GM23248 (cell line): ENCODE measurements at regions not wholly inside any gene's neighbourhood (a gene's known extent, or its start where the extent isn't known, plus 50 kb on each side); places are given as distances from the start of the nearest gene placed in this dataset.

Source experiments
- DNase-seq: peaks from one replicate; pipeline ENCODE4 v3.0.0-alpha.2; 2015
- H2AFZ ChIP-seq: fragments of 200-600 bp; sonication (generic); 2 replicates; pipeline ENCODE4 v1.6.1; 2016; ENCODE audit warnings: antibody characterized with exemption
- H3F3A ChIP-seq: fragments of 200-600 bp; sonication (generic); 2 replicates; pipeline ENCODE4 v1.6.1; 2016; ENCODE audit warnings: mild to moderate bottlenecking, antibody characterized with exemption, mixed run types; ENCODE audit not compliant: insufficient read depth
- H3K27ac ChIP-seq: fragments of 200-600 bp; sonication (generic); 2 replicates; pipeline ENCODE4 v1.5.1; 2016; ENCODE audit warnings: mild to moderate bottlenecking
- H3K27me3 ChIP-seq: fragments of 200-600 bp; sonication (generic); replicated peaks from 2 replicates; pipeline ENCODE4 v1.6.1; 2016; ENCODE audit warnings: mild to moderate bottlenecking; ENCODE audit not compliant: insufficient read depth
- H3K36me3 ChIP-seq: fragments of 200-600 bp; sonication (generic); 2 replicates; pipeline ENCODE4 v1.6.1; 2016; ENCODE audit warnings: low read depth, mild to moderate bottlenecking
- H3K4me1 ChIP-seq: fragments of 200-600 bp; sonication (generic); 2 replicates; pipeline ENCODE4 v1.6.1; 2016; ENCODE audit warnings: mild to moderate bottlenecking; ENCODE audit not compliant: insufficient read depth
- H3K4me2 ChIP-seq: fragments of 200-600 bp; sonication (generic); one replicate; pipeline ENCODE4 v1.6.1; 2016; ENCODE audit warnings: mild to moderate bottlenecking; ENCODE audit not compliant: unreplicated experiment
- H3K4me3 ChIP-seq: fragments of 200-600 bp; sonication (generic); 2 replicates; pipeline ENCODE4 v1.5.1; 2016; ENCODE audit warnings: mild to moderate bottlenecking
- H3K79me2 ChIP-seq: fragments of 200-600 bp; sonication (generic); 2 replicates; pipeline ENCODE4 v1.6.1; 2016; ENCODE audit warnings: mild to moderate bottlenecking; ENCODE audit not compliant: insufficient read depth
- H3K9ac ChIP-seq: fragments of 200-600 bp; sonication (generic); 2 replicates; pipeline ENCODE4 v1.6.1; 2016; ENCODE audit warnings: mild to moderate bottlenecking
- H3K9me2 ChIP-seq: fragments of 200-600 bp; sonication (generic); 2 replicates; pipeline ENCODE4 v1.6.1; 2016; ENCODE audit warnings: mixed run types, mild to moderate bottlenecking, moderate library complexity; ENCODE audit not compliant: insufficient read depth
- H3K9me3 ChIP-seq: fragments of 200-600 bp; sonication (generic); one replicate; pipeline ENCODE4 v1.6.1; 2017; ENCODE audit warnings: low read depth
- H4K20me1 ChIP-seq: fragments of 200-600 bp; sonication (generic); 2 replicates; pipeline ENCODE4 v1.6.0; 2016; ENCODE audit not compliant: insufficient read depth
- EZH2 ChIP-seq: fragments of 200-600 bp; sonication (generic); IDR thresholded peaks from 2 replicates; pipeline ENCODE4 v1.6.1; 2018; ENCODE audit warnings: antibody characterized with exemption, mild to moderate bottlenecking; ENCODE audit not compliant: insufficient read depth, poor library complexity, severe bottlenecking
- EZH2phosphoT487 ChIP-seq: fragments of 200-600 bp; sonication (generic); IDR thresholded peaks from 2 replicates; pipeline ENCODE4 v1.6.1; 2018; ENCODE audit warnings: antibody characterized with exemption, moderate library complexity, mild to moderate bottlenecking, low read depth; ENCODE audit not compliant: insufficient read depth
- WGBS, 2 experiments: methylation state at CpG; one replicate each; pipeline ENCODE4 v1.1.6; 2015 to 2017; ENCODE audit warnings: low lambda C conversion rate in 2 of 2, low coverage in 1 of 2; ENCODE audit errors: missing lambda C conversion rate in 2 of 2; 5-methylcytosine and 5-hydroxymethylcytosine counted together
- in situ Hi-C: fragments of 300-500 bp; cut with MboI; formaldehyde crosslinking; loops from 2 replicates; pipeline ENCODE4 v1.15.0; 2020

- Histone ChIP-seq H3K27ac (no peak overlapping the region), H3K4me2 (no peak overlapping the region), H3K4me3 (no peak overlapping the region), H3K9me2 (no peaks in the 10 kb centered on the region), H4K20me1 (no peaks in the 10 kb centered on the region), H3F3A (no peaks in the 10 kb centered on the region), H3K79me2 (no peaks in the 10 kb centered on the region), H3K4me1 (no peaks in the 10 kb centered on the region), H3K36me3 (no peaks in the 10 kb centered on the region), H3K9ac (no peak overlapping the region), H2AFZ (no peak overlapping the region), H3K9me3 (no peaks in the 10 kb centered on the region), H3K27me3 (peaks cover 6% of the 10 kb centered on the region; the same call in 1 of the 2 replicates)
- in situ Hi-C loops: no loop called here
- TF ChIP-seq EZH2phosphoT487 (no peak), EZH2 (no peak)
- 45 to 52% methylated on average over 10 of the region's 10 CpGs for WGBS, 2 experiments
- no peak for DNase-seq
These were observed 76.9 kb downstream of the HES1 start for GRCh38 chr3:194212845-194213331.

- DNase-seq: no peak
- Histone ChIP-seq H3K79me2 (no peaks in the 10 kb centered on the region), H3K27ac (no peak overlapping the region), H3K9me3 (no peaks in the 10 kb centered on the region), H3K9ac (no peak overlapping the region), H3F3A (0 out of 2 replicates have a peak, but pooled peaks cover 3% of the 10 kb centered on the region), H2AFZ (no peak overlapping the region), H3K27me3 (peaks cover 6% of the 10 kb centered on the region; the same call in 1 of the 2 replicates), H3K9me2 (no peaks in the 10 kb centered on the region), H3K4me3 (no peak overlapping the region), H3K4me2 (no peak overlapping the region), H3K36me3 (no peaks in the 10 kb centered on the region), H4K20me1 (no peaks in the 10 kb centered on the region), H3K4me1 (no peaks in the 10 kb centered on the region)
- no peak for TF ChIP-seq EZH2phosphoT487
- no peak for TF ChIP-seq EZH2
- in situ Hi-C loops: no loop called here
- WGBS, 2 experiments: 55 to 57% methylated on average over 6 of the region's 6 CpGs
These were observed 79.4 kb downstream of the HES1 start for GRCh38 chr3:194215392-194215791.

GRCh38 chr3:194218646-194219453 lies 82.9 kb downstream of the HES1 start:
- no peak for TF ChIP-seq EZH2
- no peak for TF ChIP-seq EZH2phosphoT487
- Histone ChIP-seq H3K4me2 (no peak overlapping the region), H3K4me1 (no peaks in the 10 kb centered on the region; the same call in 1 of the 2 replicates), H3K36me3 (no peaks in the 10 kb centered on the region), H3K27me3 (peaks cover 6% of the 10 kb centered on the region; the same call in 1 of the 2 replicates), H3F3A (0 out of 2 replicates have a peak, but pooled peaks cover 6% of the 10 kb centered on the region), H4K20me1 (no peaks in the 10 kb centered on the region), H3K9me3 (no peaks in the 10 kb centered on the region), H2AFZ (no peak overlapping the region), H3K9me2 (no peaks in the 10 kb centered on the region), H3K79me2 (no peaks in the 10 kb centered on the region), H3K27ac (no peak overlapping the region), H3K9ac (no peak overlapping the region), H3K4me3 (no peak overlapping the region)
- DNase-seq: no peak
- 67 to 68% methylated on average over 12 to 13 of the region's 13 CpGs for WGBS, 2 experiments
- in situ Hi-C loops: no loop called here

- no peak for TF ChIP-seq EZH2phosphoT487
- TF ChIP-seq EZH2: no peak
- H3K27me3 ChIP-seq: peaks cover 10% of the 10 kb centered on the region; the same call in 1 of the 2 replicates
- no peak overlapping the region for H2AFZ ChIP-seq
These were observed 84.0 kb downstream of the HES1 start for GRCh38 chr3:194219826-194220410.

More at GRCh38 chr3:194219826-194220410, 84.0 kb downstream of the HES1 start:
- no peaks in the 10 kb centered on the region for H3K9me3 ChIP-seq
- H3K4me1 ChIP-seq: no peaks in the 10 kb centered on the region; the same call in 1 of the 2 replicates
- no peaks in the 10 kb centered on the region for H3K36me3 ChIP-seq
- no peaks in the 10 kb centered on the region for H4K20me1 ChIP-seq
- H3K9ac ChIP-seq: no peak overlapping the region
- no peak for DNase-seq
- WGBS, 2 experiments: 85 to 87% methylated on average over 10 of the region's 10 CpGs
- in situ Hi-C loops: no loop called here
- H3K27ac ChIP-seq: no peak overlapping the region
- no peaks in the 10 kb centered on the region for H3K9me2 ChIP-seq
- no peak overlapping the region for H3K4me3 ChIP-seq
- H3K4me2 ChIP-seq: no peak overlapping the region
- H3K79me2 ChIP-seq: no peaks in the 10 kb centered on the region
- H3F3A ChIP-seq: 0 out of 2 replicates have a peak, but pooled peaks cover 6% of the 10 kb centered on the region
